ENCODE measurements at regions not wholly inside any gene's neighbourhood (a gene's known extent, or its start where the extent isn't known, plus 50 kb on each side); places are given as distances from the start of the nearest gene placed in this dataset.

GRCh38 chr5:13998254-13998653 lies 53.8 kb upstream of the DNAH5 start:
- H3K27ac ChIP-seq (ENCODE audit: low read depth in 1 of 2, low read length in 2 of 2): no peak overlapping the region
- WGBS: 73% methylated on average over 4 of the region's 4 CpGs
- no peak overlapping the region for H3K4me3 ChIP-seq (ENCODE audit: low read depth in 1 of 3, low read length in 3 of 3)
- no peaks in the 10 kb centered on the region for H3K36me3 ChIP-seq (ENCODE audit: control insufficient read depth in 4 of 4, insufficient read depth in 3 of 4, low read depth in 1 of 4, low read length in 3 of 4)
- H3K4me1 ChIP-seq (ENCODE audit: control insufficient read depth in 4 of 4, insufficient read depth in 4 of 4, low read length in 3 of 4): no peaks in the 10 kb centered on the region
- TF ChIP-seq HNF4G (IDR thresholded peaks at IDR 0.05): no peak
- no peak for TF ChIP-seq RXRA (IDR thresholded peaks at IDR 0.05)
- no peak for TF ChIP-seq SP1 (IDR thresholded peaks at IDR 0.05)
- no peak for TF ChIP-seq FOXA2 (IDR thresholded peaks at IDR 0.05)
- TF ChIP-seq FOXA1 (IDR thresholded peaks at IDR 0.05): no peak
- no peak for TF ChIP-seq GABPA (IDR thresholded peaks at IDR 0.05 in 1 of 2, conservative IDR thresholded peaks at IDR 0.05 in 1 of 2)
- TF ChIP-seq ZBTB33 (IDR thresholded peaks at IDR 0.05): no peak
- no peak for TF ChIP-seq TAF1 (conservative IDR thresholded peaks at IDR 0.05)
- TF ChIP-seq YY1 (IDR thresholded peaks at IDR 0.05): no peak
- TF ChIP-seq, protein P1, sequence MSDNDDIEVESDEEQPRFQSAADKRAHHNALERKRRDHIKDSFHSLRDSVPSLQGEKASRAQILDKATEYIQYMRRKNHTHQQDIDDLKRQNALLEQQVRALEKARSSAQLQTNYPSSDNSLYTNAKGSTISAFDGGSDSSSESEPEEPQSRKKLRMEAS (IDR thresholded peaks at IDR 0.05): no peak
- no peak for TF ChIP-seq RAD21 (IDR thresholded peaks at IDR 0.05)
- TF ChIP-seq, protein P2, sequence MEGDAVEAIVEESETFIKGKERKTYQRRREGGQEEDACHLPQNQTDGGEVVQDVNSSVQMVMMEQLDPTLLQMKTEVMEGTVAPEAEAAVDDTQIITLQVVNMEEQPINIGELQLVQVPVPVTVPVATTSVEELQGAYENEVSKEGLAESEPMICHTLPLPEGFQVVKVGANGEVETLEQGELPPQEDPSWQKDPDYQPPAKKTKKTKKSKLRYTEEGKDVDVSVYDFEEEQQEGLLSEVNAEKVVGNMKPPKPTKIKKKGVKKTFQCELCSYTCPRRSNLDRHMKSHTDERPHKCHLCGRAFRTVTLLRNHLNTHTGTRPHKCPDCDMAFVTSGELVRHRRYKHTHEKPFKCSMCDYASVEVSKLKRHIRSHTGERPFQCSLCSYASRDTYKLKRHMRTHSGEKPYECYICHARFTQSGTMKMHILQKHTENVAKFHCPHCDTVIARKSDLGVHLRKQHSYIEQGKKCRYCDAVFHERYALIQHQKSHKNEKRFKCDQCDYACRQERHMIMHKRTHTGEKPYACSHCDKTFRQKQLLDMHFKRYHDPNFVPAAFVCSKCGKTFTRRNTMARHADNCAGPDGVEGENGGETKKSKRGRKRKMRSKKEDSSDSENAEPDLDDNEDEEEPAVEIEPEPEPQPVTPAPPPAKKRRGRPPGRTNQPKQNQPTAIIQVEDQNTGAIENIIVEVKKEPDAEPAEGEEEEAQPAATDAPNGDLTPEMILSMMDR (IDR thresholded peaks at IDR 0.05; ENCODE audit: low read depth, low read length, missing input control): no peak
- no peak for TF ChIP-seq REST (IDR thresholded peaks at IDR 0.05)
- TF ChIP-seq HNF4A (conservative IDR thresholded peaks at IDR 0.05): no peak
- TF ChIP-seq EGR1 (IDR thresholded peaks at IDR 0.05; ENCODE audit: low read depth in 2 of 2): no peak
- TF ChIP-seq JUND (IDR thresholded peaks at IDR 0.05): no peak
- no peak for TF ChIP-seq ATF3 (IDR thresholded peaks at IDR 0.05)
- H3K9me3 ChIP-seq (ENCODE audit: control insufficient read depth in 4 of 4, low read length in 3 of 4): peaks cover 0 to 4% (median 2%) of the 10 kb centered on the region in 4 donors
- H3K9ac ChIP-seq (ENCODE audit: low read depth in 1 of 2, low read length in 2 of 2): no peak overlapping the region
- no peak for DNase-seq (ENCODE audit: low spot score)
- H3K27me3 ChIP-seq (ENCODE audit: control insufficient read depth in 4 of 4, insufficient read depth in 4 of 4, low read length in 3 of 4): no peaks in the 10 kb centered on the region

- Histone ChIP-seq H3K4me3 (ENCODE audit: low read depth in 1 of 3, low read length in 3 of 3) (no peak overlapping the region), H3K27me3 (ENCODE audit: control insufficient read depth in 4 of 4, insufficient read depth in 4 of 4, low read length in 3 of 4) (no peaks in the 10 kb centered on the region), H3K9me3 (ENCODE audit: control insufficient read depth in 4 of 4, low read length in 3 of 4) (peaks cover 0 to 4% (median 2%) of the 10 kb centered on the region in 4 donors), H3K9ac (ENCODE audit: low read depth in 1 of 2, low read length in 2 of 2) (no peak overlapping the region), H3K27ac (ENCODE audit: low read depth in 1 of 2, low read length in 2 of 2) (no peak overlapping the region), H3K4me1 (ENCODE audit: control insufficient read depth in 4 of 4, insufficient read depth in 4 of 4, low read length in 3 of 4) (no peaks in the 10 kb centered on the region), H3K36me3 (ENCODE audit: control insufficient read depth in 4 of 4, insufficient read depth in 3 of 4, low read depth in 1 of 4, low read length in 3 of 4) (no peaks in the 10 kb centered on the region)
- no peak for DNase-seq (ENCODE audit: low spot score)
- WGBS: 96% methylated on average over 2 of the region's 2 CpGs
- TF ChIP-seq NR2F2 (IDR thresholded peaks at IDR 0.05): no peak
- no peak for TF ChIP-seq ATF3 (IDR thresholded peaks at IDR 0.05)
- TF ChIP-seq, protein P2 (IDR thresholded peaks at IDR 0.05; ENCODE audit: low read depth, low read length, missing input control): no peak
- no peak for TF ChIP-seq YY1 (IDR thresholded peaks at IDR 0.05)
- TF ChIP-seq ZBTB33 (IDR thresholded peaks at IDR 0.05): no peak
- TF ChIP-seq EGR1 (IDR thresholded peaks at IDR 0.05; ENCODE audit: low read depth in 2 of 2): no peak
- TF ChIP-seq RAD21 (IDR thresholded peaks at IDR 0.05): no peak
- no peak for TF ChIP-seq FOXA1 (IDR thresholded peaks at IDR 0.05)
- no peak for TF ChIP-seq HNF4G (IDR thresholded peaks at IDR 0.05)
- TF ChIP-seq SP1 (IDR thresholded peaks at IDR 0.05): no peak
- no peak for TF ChIP-seq RXRA (IDR thresholded peaks at IDR 0.05)
- TF ChIP-seq HNF4A (conservative IDR thresholded peaks at IDR 0.05): no peak
- TF ChIP-seq FOXA2 (IDR thresholded peaks at IDR 0.05): no peak
- TF ChIP-seq TAF1 (conservative IDR thresholded peaks at IDR 0.05): no peak
- TF ChIP-seq JUND (IDR thresholded peaks at IDR 0.05): no peak
- TF ChIP-seq, protein P1 (IDR thresholded peaks at IDR 0.05): no peak
- no peak for TF ChIP-seq GABPA (IDR thresholded peaks at IDR 0.05 in 1 of 2, conservative IDR thresholded peaks at IDR 0.05 in 1 of 2)
Observed at GRCh38 chr5:13997514-13997913, 53.0 kb upstream of the DNAH5 start.
